Activated effector memory CD4-positive, alpha-beta T cell treated with Interleukin-2 at 50 U/mL for 16 hours (primary cell): ENCODE measurements at regions not wholly inside any gene's neighbourhood (a gene's known extent, or its start where the extent isn't known, plus 50 kb on each side); places are given as distances from the start of the nearest gene placed in this dataset.
"Not testable (repeated sequence)": the region's sequence is repeated elsewhere in the genome, so short reads cannot be mapped to it uniquely, and the experiment has no call there.

Experiments
- DNase-seq: peaks from one replicate; pipeline ENCODE4 v3.0.0-alpha.2; 2020

GRCh38 chr20:1825507-1825906 is 69.7 kb upstream of the SIRPA start:
- DNase-seq: no peak

- no peak for DNase-seq
These were observed 70.4 kb upstream of the SIRPA start for GRCh38 chr20:1824834-1825233.

GRCh38 chr20:1824181-1824580 is 71.0 kb upstream of the SIRPA start:
- DNase-seq: no peak

DNA sequence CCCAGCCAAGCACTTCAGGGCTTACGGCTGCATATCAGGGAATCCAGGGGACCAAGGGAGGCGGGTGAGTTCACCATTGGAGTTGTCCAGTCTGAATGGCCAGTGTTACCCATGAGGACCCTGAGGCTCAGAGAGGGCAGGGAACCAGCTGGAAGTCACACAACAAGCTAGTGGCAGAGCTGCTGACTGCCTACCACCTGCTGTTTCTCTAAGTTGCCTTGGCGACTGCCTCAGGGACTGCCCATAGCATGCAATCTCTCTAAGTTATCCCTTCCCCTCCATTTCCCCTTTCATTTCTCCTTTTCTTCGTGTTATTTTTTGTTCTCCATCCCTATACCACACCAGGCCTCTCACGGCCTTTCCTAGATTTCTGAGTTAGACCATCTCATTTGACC is 71.8 kb upstream of the SIRPA start:
- DNase-seq: no peak

- no peak for DNase-seq
These were observed 72.4 kb upstream of the SIRPA start for GRCh38 chr20:1822564-1823449.

DNA sequence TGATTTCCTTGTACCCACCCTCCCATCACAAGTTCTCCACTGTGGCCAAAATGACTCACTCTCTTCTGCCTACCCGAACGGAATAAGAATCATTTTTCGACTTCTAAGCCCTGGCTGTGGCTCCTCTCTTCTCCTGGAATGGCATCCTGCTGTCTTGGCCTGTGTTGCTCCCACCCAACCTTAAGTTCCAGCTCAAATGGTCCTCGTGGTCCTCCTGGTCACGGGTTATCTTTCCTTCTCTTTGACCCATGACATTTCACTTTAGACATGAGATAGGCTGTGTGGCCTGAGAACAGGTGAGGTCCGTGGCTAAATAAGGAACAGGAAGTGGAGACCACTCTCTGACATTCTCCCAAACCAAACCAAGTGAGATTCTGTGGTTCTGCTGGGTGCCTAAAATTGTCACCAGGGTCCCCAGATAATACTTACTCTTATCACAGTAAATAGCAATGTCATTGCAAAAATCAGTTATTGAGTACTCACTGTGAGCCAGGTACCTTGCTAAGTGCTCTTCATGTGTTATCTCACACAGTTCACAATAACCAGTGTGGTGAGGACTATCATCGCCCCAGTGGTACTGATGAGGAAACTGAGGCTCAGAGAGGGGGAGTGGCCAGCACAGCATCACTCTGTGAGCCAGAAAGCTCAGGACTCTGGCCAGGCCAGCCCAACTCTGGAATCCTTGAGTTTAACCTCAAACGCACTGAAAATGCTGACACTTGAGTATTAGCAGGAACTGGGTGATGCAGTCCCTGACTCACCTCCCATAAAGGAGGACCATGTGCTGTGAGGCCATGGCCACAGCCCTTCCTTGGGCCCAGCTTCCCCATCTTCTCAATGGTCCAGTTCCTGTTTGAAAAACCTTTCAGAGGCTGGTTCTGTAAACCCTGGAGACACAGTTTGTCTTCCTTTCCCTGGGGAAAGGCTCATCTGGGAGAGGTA is 74.8 kb upstream of the SIRPA start:
- DNase-seq: no peak

- no peak for DNase-seq
These were observed 75.7 kb upstream of the SIRPA start for GRCh38 chr20:1819311-1820137.

DNA sequence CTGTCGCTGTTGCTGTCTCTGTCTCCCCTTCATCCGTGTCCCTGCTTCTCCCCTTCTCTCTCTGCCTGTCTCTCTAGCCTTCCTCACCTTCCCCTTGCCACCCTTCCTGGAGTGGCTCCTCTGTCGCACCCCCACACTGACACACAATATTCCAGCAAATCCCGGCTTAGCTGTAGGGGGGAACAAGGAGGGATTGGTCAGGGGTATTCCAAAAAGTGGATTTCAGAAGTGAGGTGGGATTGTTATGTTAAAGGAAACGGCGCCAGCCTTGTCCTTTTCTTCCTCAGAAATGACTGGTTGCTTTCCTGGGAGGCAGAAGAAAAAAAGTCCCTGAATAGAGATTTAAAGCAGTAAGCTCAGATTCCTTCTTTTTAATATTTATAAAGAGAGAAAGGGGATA is 76.3 kb upstream of the SIRPA start:
- no peak for DNase-seq

- no peak for DNase-seq
These were observed 76.9 kb upstream of the SIRPA start for GRCh38 chr20:1818247-1818840.

GRCh38 chr20:1817577-1818211 is 77.5 kb upstream of the SIRPA start:
- no peak for DNase-seq

DNA sequence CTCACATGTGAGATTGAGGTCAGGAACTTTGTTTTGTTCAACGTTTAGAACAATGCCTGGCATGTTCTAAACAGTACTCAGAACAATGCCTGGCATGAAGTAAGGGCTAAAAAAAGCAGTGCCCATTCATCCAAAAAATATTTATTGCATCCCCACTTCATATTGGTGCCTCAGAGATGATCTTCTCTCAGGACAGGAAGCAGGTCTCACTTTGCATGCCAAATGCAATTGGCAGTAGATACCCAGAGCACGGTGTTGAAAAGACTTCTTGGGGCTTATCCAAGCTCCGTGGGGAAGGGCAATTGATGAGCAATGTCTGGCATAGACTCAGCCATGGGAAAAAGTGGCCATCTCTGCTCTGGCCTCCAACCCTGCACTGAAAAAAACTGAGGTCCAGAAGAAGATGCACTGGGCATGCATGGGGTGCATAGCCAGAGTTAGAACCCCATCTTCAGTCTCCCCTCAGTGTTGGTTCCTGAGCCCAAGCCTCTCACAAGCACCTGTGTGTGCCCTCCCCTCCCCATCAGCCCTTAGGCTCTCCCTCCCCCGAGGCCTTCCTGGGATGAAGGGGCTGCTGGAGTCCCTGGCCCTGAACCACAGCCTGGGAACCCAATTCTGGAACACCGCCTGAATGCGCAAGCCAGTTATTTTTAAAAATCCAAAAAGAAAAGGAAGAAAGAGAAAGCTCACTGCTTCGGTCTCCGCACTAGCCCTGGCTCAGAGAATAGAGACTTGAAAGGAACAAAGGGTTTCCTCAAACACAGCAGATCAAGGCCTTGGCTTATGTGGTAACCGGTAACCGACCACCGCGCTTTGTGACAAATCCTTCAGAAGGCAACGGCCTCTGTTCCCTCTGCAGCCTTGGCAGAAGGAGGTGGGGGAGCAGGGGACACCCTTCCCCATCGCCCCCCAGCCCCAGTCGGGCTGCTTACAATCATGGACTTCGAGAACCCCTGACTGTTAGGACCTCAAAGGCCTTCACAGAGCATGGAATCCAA is 78.5 kb upstream of the SIRPA start:
- no peak for DNase-seq

DNA sequence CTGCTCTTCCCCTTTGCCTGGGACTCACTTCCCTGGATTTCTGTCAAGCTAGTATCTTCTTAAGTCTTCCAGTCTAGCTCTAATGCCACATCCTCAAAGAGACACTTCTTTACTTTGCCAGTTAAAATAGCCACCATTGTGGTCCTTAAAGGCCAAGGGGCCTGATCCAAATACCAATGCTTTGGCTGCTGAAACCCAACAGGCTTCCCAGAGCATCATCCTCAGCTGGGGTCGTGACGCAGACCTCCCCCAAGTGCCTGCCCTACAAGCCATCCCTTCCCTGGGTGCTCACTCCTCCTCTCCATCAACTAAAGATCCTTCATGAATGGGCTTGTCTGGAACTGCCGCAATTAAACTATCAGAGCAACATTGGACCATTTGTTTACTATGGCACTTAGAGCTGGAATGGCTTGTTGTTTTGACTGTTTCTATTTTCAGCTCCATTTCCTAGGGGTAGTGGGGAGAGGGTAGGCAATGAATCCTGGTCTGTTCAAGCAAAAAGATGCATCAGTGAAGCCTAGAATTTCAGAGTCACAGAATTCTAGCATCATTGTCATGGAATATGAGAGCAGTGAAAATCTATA is 79.6 kb upstream of the SIRPA start:
- DNase-seq: no peak

DNA sequence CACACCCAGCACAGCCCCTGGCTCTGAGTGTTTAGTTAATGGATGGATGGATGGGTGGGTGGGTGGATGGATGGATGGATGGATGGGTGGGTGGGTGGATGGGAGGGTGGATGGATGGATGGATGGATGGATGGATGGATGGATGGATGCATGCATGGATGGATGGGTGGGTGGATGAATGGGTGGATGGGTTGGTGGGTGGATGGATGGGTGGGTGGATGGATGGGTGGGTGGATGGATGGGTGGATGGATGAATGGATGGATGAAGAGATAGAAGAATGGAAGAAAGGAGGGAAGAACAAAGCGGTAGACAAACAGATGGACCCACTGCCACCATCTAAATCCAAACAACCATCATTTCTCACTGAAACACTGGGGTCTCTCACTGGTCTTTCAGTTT is 80.3 kb upstream of the SIRPA start:
- not testable (repeated sequence) for DNase-seq

GRCh38 chr20:1813674-1814635 is 81.3 kb upstream of the SIRPA start:
- no peak for DNase-seq

DNA sequence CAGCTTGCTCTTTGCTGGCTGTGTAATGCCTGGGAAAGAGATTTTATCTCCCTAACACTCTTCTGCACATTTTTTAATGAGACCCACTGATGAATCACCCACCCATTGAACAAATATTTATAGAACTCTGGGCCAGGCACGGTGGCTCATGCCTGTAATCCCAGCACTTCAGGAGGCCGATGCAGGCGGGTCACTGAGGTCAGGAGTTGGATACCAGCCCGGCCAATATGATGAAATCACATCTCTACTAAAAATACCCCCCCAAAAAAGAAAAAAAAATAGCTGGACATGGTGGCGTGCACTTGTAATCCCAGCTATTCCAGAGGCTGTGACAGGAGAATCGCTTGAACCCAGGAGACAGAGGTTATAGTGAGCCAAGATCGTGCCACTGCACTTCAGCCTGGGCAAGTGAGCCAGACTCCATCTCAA is 82.1 kb upstream of the SIRPA start:
- DNase-seq: no peak

DNA sequence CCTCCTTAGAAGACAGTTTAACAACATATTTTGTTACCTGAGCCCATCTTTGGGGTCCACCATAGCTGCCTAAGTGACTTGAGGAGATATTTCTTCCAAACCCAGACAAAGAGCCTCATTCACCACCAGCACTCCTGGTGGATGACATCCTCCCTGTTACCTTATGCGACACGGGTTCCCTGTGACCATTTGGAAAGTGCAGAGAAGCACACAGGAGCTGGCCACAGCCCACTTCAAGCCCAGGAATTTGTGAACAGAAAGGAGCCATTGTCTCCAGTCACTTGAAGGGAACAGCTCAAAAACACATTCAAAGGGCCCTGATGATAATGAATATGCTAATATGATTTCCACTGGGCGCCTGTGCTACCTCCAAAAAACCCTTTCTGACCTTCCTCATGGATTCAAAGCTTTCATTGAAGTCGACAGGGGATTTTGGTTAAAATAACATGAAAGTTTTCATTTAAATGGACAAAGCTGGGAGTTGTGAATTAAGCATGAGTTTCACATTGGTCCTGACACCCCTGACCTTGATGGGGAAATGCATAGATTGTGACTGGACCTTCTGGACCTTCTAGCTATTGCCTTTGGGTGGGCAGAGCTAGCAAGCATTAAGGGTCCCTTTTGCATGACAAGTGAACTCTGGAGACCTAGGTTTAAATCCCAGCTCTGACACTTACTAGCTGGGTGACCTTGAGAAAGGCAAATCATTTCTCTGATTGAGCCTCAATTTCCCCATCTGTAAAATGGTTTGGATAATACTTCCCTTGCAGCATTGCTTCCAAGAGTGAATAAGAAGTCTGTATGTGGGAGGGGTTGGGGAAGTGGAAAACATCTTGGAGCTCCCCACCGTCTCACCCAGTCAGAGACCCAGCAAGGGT is 83.3 kb upstream of the SIRPA start:
- DNase-seq: no peak

GRCh38 chr20:1810926-1811620 is 84.1 kb upstream of the SIRPA start:
- DNase-seq: no peak
